Thyroid gland (tissue), 4 donors: ENCODE measurements at regions not wholly inside any gene's neighbourhood (a gene's known extent, or its start where the extent isn't known, plus 50 kb on each side); places are given as distances from the start of the nearest gene placed in this dataset.

Experiments
- DNase-seq, 2 donors: peaks; one replicate each; pipeline ENCODE4 v3.0.0-alpha.2; 2019
- H3K27ac ChIP-seq, 3 donors: fragments of 200-600 bp; sonication (generic); 1 replicate in 2 of 3; 2 replicates in 1 of 3; pipeline ENCODE4 v1.5.1; 2016 to 2019; ENCODE audit warnings: mild to moderate bottlenecking in 1 of 3, moderate library complexity in 1 of 3
- H3K27me3 ChIP-seq: fragments of 200-600 bp; sonication (generic); one replicate; pipeline ENCODE4 v1.5.1; 2019
- H3K36me3 ChIP-seq, 2 donors: fragments of 200-600 bp; sonication (generic); one replicate each; pipeline ENCODE4 v1.5.1; 2016 to 2019
- H3K4me1 ChIP-seq, 2 donors: fragments of 200-600 bp; sonication (generic); one replicate each; pipeline ENCODE4 v1.5.1; 2017 to 2019
- H3K4me3 ChIP-seq, 3 donors: fragments of 200-600 bp; sonication (generic); replicated peaks in 1 of 3; 1 replicate in 2 of 3; 2 replicates in 1 of 3; pipeline ENCODE4 v1.5.1; 2016; ENCODE audit warnings: mild to moderate bottlenecking in 1 of 3
- H3K9me3 ChIP-seq: fragments of 200-600 bp; sonication (generic); one replicate; pipeline ENCODE4 v1.5.1; 2017
- POLR2A ChIP-seq, 2 donors: fragments of 450-650 bp; IDR thresholded peaks; one replicate each; pipeline ENCODE4 v1.6.1; 2017; ENCODE audit warnings: antibody characterized with exemption in 2 of 2, mild to moderate bottlenecking in 2 of 2, moderate library complexity in 1 of 2
- WGBS, 2 donors: methylation state at CpG; one replicate each; pipeline ENCODE4 v1.1.5; 2017; 5-methylcytosine and 5-hydroxymethylcytosine counted together
- intact Hi-C: fragments of 100-400 bp; cut with DNase I; formaldehyde crosslinking; loops from one replicate; pipeline ENCODE4 v1.15.1; 2023
- TF ChIP-seq, protein P1 (sequence below), 6 experiments: fragments of 200-600 bp in 3 of 6; fragments of 450-650 bp in 3 of 6; sonication (generic) in 3 of 6; IDR thresholded peaks; one replicate each; pipeline ENCODE4 v1.5.1; 2016 to 2019; ENCODE audit warnings: antibody characterized with exemption in 6 of 6, mild to moderate bottlenecking in 2 of 6, inconsistent platforms in 1 of 6, moderate library complexity in 1 of 6

DNA sequence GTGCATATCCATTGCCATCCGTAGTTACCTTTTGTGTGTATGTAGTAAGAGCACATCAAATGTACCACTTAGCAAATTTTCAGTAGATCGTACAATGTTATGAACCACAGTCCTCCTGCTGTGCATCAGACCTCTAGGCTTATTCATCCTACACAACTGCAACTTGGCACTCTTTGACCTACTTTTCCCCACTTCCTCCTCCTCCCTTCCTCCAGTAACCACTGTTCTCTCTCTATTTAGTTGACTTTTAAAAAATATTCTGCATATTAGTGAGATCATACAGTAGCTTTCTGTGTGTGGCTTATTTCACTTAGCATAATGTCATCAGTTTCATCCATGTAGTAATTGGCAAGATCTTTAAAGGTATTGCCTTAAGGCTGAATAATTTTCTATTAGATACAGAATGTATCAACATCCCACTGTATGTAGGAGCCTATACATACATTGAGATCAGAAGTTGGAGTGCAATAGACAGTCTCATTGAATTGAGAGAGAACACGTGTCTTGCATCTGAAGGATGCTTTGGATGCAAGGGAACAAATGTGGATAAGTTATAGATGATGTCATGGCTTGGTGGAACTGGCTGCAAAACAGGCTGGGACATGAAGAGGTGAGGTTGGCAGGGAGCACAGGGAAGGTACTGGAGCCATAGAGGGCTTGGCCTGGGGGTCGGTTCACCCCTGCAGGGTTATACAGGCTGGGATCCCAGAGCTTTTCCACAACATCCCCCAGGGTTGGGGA, 83.0 kb upstream of the FAM180A start:
- no peak overlapping the region for H3K27ac ChIP-seq

DNA sequence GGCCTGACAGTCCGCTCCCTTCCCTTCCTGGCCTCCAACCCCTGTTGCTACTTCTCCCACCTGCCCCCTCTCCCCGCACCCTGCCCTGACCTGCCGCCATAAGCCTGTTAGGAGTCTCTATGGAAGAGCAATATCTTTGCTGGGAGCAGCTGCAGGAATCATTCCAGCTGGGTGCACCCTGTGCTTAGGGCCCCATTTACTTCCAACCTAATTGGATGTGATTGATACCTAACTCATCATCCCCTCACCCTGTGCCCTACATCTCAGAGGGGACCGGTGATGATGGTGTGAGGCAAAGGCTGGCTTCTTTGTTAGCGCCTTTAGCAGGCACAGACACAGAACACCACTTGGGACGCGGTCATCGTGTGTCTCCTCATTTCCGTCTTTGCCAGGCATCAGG, 80.0 kb upstream of the FAM180A start:
- no peaks in the 10 kb centered on the region for H3K27me3 ChIP-seq
- 88 to 96% methylated on average over 9 of the region's 9 CpGs for WGBS, 2 donors
- no peak overlapping the region for H3K27ac ChIP-seq
- intact Hi-C loops: no loop called here
- H3K4me1 ChIP-seq: peaks cover 0 to 7% of the 10 kb centered on the region in 2 donors
- H3K36me3 ChIP-seq: no peaks in the 10 kb centered on the region
- TF ChIP-seq POLR2A (IDR thresholded peaks at IDR 0.05): no peak
- TF ChIP-seq, protein P1, sequence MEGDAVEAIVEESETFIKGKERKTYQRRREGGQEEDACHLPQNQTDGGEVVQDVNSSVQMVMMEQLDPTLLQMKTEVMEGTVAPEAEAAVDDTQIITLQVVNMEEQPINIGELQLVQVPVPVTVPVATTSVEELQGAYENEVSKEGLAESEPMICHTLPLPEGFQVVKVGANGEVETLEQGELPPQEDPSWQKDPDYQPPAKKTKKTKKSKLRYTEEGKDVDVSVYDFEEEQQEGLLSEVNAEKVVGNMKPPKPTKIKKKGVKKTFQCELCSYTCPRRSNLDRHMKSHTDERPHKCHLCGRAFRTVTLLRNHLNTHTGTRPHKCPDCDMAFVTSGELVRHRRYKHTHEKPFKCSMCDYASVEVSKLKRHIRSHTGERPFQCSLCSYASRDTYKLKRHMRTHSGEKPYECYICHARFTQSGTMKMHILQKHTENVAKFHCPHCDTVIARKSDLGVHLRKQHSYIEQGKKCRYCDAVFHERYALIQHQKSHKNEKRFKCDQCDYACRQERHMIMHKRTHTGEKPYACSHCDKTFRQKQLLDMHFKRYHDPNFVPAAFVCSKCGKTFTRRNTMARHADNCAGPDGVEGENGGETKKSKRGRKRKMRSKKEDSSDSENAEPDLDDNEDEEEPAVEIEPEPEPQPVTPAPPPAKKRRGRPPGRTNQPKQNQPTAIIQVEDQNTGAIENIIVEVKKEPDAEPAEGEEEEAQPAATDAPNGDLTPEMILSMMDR (IDR thresholded peaks at IDR 0.05): no peak
- DNase-seq: no peak
- no peaks in the 10 kb centered on the region for H3K9me3 ChIP-seq
- no peak overlapping the region for H3K4me3 ChIP-seq

More for the DNA sequence above, 83.0 kb upstream of the FAM180A start:
- no peaks in the 10 kb centered on the region for H3K36me3 ChIP-seq
- no peak overlapping the region for H3K4me3 ChIP-seq
- H3K27me3 ChIP-seq: no peaks in the 10 kb centered on the region
- TF ChIP-seq, protein P1 (IDR thresholded peaks at IDR 0.05): no peak
- TF ChIP-seq POLR2A (IDR thresholded peaks at IDR 0.05): no peak
- intact Hi-C loops: no loop called here
- WGBS, 2 donors: 67 to 72% methylated on average over 4 of the region's 4 CpGs
- H3K4me1 ChIP-seq: peaks cover 4 to 7% of the 10 kb centered on the region in 2 donors
- H3K9me3 ChIP-seq: no peaks in the 10 kb centered on the region
- DNase-seq: no peak

- intact Hi-C loops: no loop called here
Observed at GRCh38 chr7:135827391-135827790, 78.8 kb upstream of the FAM180A start.

GRCh38 chr7:135825406-135825805, 76.8 kb upstream of the FAM180A start:
- DNase-seq: no peak

More at GRCh38 chr7:135827391-135827790, 78.8 kb upstream of the FAM180A start:
- H3K36me3 ChIP-seq: no peaks in the 10 kb centered on the region
- no peak overlapping the region for H3K4me3 ChIP-seq
- H3K27ac ChIP-seq: no peak overlapping the region
- H3K4me1 ChIP-seq: peaks cover 0 to 7% of the 10 kb centered on the region in 2 donors
- no peak for DNase-seq
- H3K9me3 ChIP-seq: no peaks in the 10 kb centered on the region
- no peak for TF ChIP-seq POLR2A (IDR thresholded peaks at IDR 0.05)
- TF ChIP-seq, protein P1 (IDR thresholded peaks at IDR 0.05): no peak
- 84 to 90% methylated on average over 2 of the region's 2 CpGs for WGBS, 2 donors
- no peaks in the 10 kb centered on the region for H3K27me3 ChIP-seq

GRCh38 chr7:135822376-135822775, 73.8 kb upstream of the FAM180A start:
- Histone ChIP-seq H3K27me3 (no peaks in the 10 kb centered on the region), H3K4me1 (peaks cover 13 to 15% of the 10 kb centered on the region in 2 donors), H3K4me3 (no peak overlapping the region), H3K9me3 (no peaks in the 10 kb centered on the region), H3K36me3 (no peaks in the 10 kb centered on the region), H3K27ac (no peak overlapping the region)
- 88% methylated on average over 5 to 6 of the region's 6 CpGs for WGBS, 2 donors
- intact Hi-C loops: no loop called here
- TF ChIP-seq POLR2A (IDR thresholded peaks at IDR 0.05): no peak
- TF ChIP-seq, protein P1 (IDR thresholded peaks at IDR 0.05): no peak
- no peak for DNase-seq

More at GRCh38 chr7:135825406-135825805, 76.8 kb upstream of the FAM180A start:
- intact Hi-C loops: no loop called here
- Histone ChIP-seq H3K4me3 (no peak overlapping the region), H3K27ac (no peak overlapping the region), H3K4me1 (peaks cover 15 to 20% of the 10 kb centered on the region in 2 donors), H3K36me3 (no peaks in the 10 kb centered on the region), H3K9me3 (no peaks in the 10 kb centered on the region), H3K27me3 (no peaks in the 10 kb centered on the region)
- TF ChIP-seq, protein P1 (IDR thresholded peaks at IDR 0.05): no peak
- TF ChIP-seq POLR2A (IDR thresholded peaks at IDR 0.05): no peak
- WGBS, 2 donors: 85 to 89% methylated on average over 9 of the region's 9 CpGs
